GM13976 (cell line): ENCODE measurements at regions not wholly inside any gene's neighbourhood (a gene's known extent, or its start where the extent isn't known, plus 50 kb on each side); places are given as distances from the start of the nearest gene placed in this dataset.

Experiments used
- DNase-seq: peaks from one replicate; pipeline ENCODE4 v3.0.0; 2012; ENCODE audit warnings: low spot score
- CTCF ChIP-seq: IDR thresholded peaks from 2 replicates; pipeline ENCODE4 v1.5.1; 2012; ENCODE audit warnings: borderline replicate concordance, mild to moderate bottlenecking; ENCODE audit not compliant: insufficient read depth; ENCODE audit errors: extremely low read depth, missing control alignments, control extremely low read depth
- in situ Hi-C: fragments of 300-500 bp; cut with MboI; formaldehyde crosslinking; loops from one replicate; pipeline ENCODE4 v1.12.0; 2022; ENCODE audit warnings: low sequenced_read_pairs, mixed read lengths, inconsistent platforms; ENCODE audit not compliant: unreplicated experiment

DNA sequence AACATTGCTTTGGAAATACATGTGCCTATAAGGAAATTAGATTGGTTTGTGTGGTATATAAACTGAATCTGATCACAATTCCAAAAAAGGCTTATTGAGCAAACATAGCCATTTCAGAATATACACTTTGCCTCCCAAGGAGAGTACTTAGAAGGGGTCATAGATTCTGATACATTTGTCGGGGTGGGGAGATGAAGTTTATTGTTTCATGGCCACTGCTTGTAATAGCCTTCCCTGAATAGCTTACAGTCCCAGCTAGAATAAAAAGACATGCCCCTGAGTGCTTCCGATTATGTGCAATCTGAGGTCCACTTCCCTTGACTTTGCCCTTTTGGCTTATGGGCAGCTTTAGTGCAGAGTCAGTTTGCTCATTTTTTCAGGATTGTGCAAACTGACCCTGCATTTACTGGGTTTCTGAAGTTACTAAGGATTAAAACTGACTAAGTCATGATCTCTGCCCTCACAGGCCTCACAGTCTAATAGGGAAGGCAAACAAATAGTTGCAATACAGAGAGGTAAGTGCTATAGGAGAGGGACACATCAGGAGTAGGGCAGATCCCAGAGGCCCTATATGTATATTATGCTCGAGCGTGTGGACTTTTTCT, 184.2 kb downstream of the BLID start:
- DNase-seq, result no peak
- TF ChIP-seq CTCF, result no peak
- in situ Hi-C loops, result no loop called here

DNA sequence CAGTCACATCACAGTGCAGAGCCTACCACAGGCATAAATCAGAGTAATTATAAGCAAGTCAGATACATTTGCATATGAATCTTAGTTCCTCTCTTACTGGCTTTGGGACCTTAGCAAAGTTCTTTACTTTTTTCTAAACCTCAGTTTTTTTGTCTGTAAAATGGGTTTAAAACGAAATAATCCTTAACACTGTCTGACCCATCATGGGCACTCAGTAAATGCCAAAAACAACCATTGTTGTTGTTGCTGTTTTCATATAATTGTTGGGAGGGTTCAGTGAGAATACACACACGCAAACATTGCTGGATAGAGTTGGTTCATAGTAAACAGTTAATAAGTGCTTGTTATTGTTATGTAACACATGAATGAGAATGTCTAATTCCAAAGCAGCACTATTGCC, 184.9 kb downstream of the BLID start:
- in situ Hi-C loops, result no loop called here
- no peak for DNase-seq
- no peak for TF ChIP-seq CTCF

DNA sequence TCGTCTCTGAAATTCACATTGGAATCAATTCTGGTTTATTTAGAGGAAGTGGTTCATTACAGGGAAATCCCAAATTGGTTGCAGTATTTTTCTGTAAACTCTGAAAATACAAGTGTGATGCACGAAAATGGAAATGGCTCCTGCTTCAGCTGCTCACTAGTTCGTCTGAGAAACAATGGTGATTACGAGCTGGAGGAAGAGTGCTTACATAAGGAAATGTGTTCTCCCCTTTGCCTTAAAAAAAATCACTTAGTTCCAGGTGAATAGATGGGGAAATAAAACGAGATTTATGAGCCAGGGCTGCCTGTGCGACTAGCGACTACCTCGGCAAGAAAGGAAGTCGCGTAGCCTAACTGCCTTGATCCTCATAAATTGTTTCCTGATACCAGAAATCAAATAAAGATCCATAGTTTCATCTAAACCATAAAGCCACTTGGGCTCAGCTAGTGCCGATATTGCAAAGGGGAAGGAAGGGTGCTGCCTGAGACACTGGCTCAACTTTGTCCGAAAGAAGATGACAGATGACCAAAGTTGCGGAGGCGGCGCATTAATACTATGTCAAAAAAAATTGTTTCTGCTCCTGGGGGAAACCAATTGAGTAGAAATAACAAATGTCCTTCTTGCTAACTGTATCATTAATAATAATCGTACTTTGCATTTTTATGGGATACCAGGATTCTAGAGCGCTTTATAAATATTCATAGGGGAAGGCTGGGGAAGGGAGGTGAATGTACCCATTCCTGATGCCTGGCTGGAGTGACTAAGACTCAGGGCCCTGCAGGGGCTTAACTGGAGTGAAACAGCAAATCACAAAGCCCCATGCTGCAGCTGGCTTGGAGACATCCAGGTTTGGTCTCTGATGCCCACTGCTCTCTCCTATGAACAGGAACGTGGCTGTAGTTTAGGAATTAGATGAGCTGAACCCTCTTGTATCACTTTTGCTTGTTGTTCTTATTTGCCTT, 185.7 kb downstream of the BLID start:
- DNase-seq, result peak; percentile 44
- TF ChIP-seq CTCF, result no peak
- in situ Hi-C loops, result no loop called here

DNA sequence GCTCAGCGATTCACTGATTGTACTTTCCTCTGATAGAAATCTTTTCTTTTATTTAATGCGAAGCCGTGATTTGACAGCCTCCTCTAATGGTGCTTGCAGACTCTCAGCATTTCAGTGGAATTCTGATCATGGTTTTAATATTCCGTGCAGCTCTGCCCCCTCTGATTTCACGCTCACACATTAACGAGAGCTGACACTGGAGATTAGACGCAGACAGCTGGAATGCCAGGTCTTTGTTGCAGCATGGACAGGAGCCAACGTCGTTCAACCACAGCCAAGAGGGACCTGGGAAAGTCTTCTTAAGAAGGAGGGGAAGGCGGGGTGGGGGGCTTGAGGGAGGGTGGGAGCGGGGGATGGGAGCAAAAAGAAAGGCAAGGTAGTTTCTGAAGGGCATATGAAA, 186.4 kb downstream of the BLID start:
- TF ChIP-seq CTCF, result no peak
- DNase-seq, result no peak
- in situ Hi-C loops, result no loop called here

GRCh38 chr11:121928597-121929580, 187.1 kb downstream of the BLID start:
- no peak for TF ChIP-seq CTCF
- DNase-seq, result no peak
- in situ Hi-C loops, result no loop called here

DNA sequence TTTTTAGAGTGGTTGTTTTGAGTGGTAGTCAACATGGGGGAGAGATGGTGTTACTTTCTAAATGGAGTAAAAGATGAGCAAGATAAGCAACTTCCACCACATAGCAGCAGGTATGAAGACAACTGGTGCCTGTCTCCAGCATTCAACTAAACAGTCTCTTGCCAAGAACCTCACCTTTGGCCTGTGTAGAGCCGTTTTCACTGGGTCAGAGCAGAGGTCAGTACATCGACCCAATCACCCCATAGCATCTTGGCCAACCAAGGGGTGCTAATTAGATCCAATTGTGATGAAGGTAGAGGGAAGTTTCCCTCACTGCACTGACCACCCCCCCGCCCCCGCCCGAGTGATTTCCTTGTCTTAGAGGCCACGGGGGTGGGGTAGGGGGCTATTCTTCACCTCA, 188.2 kb downstream of the BLID start:
- in situ Hi-C loops, result no loop called here
- TF ChIP-seq CTCF, result no peak
- no peak for DNase-seq
